ENCODE measurements at regions not wholly inside any gene's neighbourhood (a gene's known extent, or its start where the extent isn't known, plus 50 kb on each side); places are given as distances from the start of the nearest gene placed in this dataset.

- TF ChIP-seq CTCF (IDR thresholded peaks at IDR 0.05; ENCODE audit: low read depth, low read length): no peak
- no peak for TF ChIP-seq MYC (IDR thresholded peaks at IDR 0.05; ENCODE audit: low read depth, low read length)
- TF ChIP-seq POLR2A (IDR thresholded peaks at IDR 0.05; ENCODE audit: extremely low read depth, insufficient read length): no peak
Observed at GRCh38 chr2:64327510-64328414, 126.2 kb upstream of the LGALSL start.
